ENCODE measurements at regions not wholly inside any gene's neighbourhood (a gene's known extent, or its start where the extent isn't known, plus 50 kb on each side); places are given as distances from the start of the nearest gene placed in this dataset.

GRCh38 chr20:60947819-60948218, 304.2 kb upstream of the CDH4 start:
- Histone ChIP-seq H3K36me3 (ENCODE audit: control insufficient read depth, insufficient read depth, low read length) (no peaks in the 10 kb centered on the region), H3K27ac (ENCODE audit: insufficient read depth, low read depth, low read length, poor library complexity, severe bottlenecking) (no peak overlapping the region), H3K4me3 (ENCODE audit: insufficient read depth, low read depth, low read length) (no peak overlapping the region), H3K4me1 (ENCODE audit: control insufficient read depth, insufficient read depth, low read length) (no peaks in the 10 kb centered on the region), H3K27me3 (ENCODE audit: control insufficient read depth, insufficient read depth, low read length, poor library complexity, severe bottlenecking) (no peaks in the 10 kb centered on the region), H3K9me3 (ENCODE audit: control insufficient read depth, low read length) (no peaks in the 10 kb centered on the region)
- 94% methylated on average over 7 of the region's 7 CpGs for WGBS, 2 experiments

GRCh38 chr20:60948224-60948623, 303.8 kb upstream of the CDH4 start:
- H3K27me3 ChIP-seq (ENCODE audit: control insufficient read depth, insufficient read depth, low read length, poor library complexity, severe bottlenecking): no peaks in the 10 kb centered on the region
- H3K36me3 ChIP-seq (ENCODE audit: control insufficient read depth, insufficient read depth, low read length): no peaks in the 10 kb centered on the region
- 93 to 95% methylated on average over 8 of the region's 8 CpGs for WGBS, 2 experiments
- no peaks in the 10 kb centered on the region for H3K4me1 ChIP-seq (ENCODE audit: control insufficient read depth, insufficient read depth, low read length)
- H3K9me3 ChIP-seq (ENCODE audit: control insufficient read depth, low read length): no peaks in the 10 kb centered on the region
- H3K27ac ChIP-seq (ENCODE audit: insufficient read depth, low read depth, low read length, poor library complexity, severe bottlenecking): no peak overlapping the region
- H3K4me3 ChIP-seq (ENCODE audit: insufficient read depth, low read depth, low read length): no peak overlapping the region

- WGBS, 2 experiments: 92 to 96% methylated on average over 5 of the region's 5 CpGs
- no peak overlapping the region for H3K27ac ChIP-seq (ENCODE audit: insufficient read depth, low read depth, low read length, poor library complexity, severe bottlenecking)
- no peak overlapping the region for H3K4me3 ChIP-seq (ENCODE audit: insufficient read depth, low read depth, low read length)
- H3K27me3 ChIP-seq (ENCODE audit: control insufficient read depth, insufficient read depth, low read length, poor library complexity, severe bottlenecking): no peaks in the 10 kb centered on the region
- no peaks in the 10 kb centered on the region for H3K9me3 ChIP-seq (ENCODE audit: control insufficient read depth, low read length)
- H3K36me3 ChIP-seq (ENCODE audit: control insufficient read depth, insufficient read depth, low read length): no peaks in the 10 kb centered on the region
- H3K4me1 ChIP-seq (ENCODE audit: control insufficient read depth, insufficient read depth, low read length): no peaks in the 10 kb centered on the region
These were observed 301.5 kb upstream of the CDH4 start for GRCh38 chr20:60950561-60950960.

GRCh38 chr20:60950974-60951373, 301.1 kb upstream of the CDH4 start:
- H3K27me3 ChIP-seq (ENCODE audit: control insufficient read depth, insufficient read depth, low read length, poor library complexity, severe bottlenecking): no peaks in the 10 kb centered on the region
- no peaks in the 10 kb centered on the region for H3K4me1 ChIP-seq (ENCODE audit: control insufficient read depth, insufficient read depth, low read length)
- no peak overlapping the region for H3K27ac ChIP-seq (ENCODE audit: insufficient read depth, low read depth, low read length, poor library complexity, severe bottlenecking)
- no peaks in the 10 kb centered on the region for H3K9me3 ChIP-seq (ENCODE audit: control insufficient read depth, low read length)
- 96 to 97% methylated on average over 5 of the region's 5 CpGs for WGBS, 2 experiments
- no peak overlapping the region for H3K4me3 ChIP-seq (ENCODE audit: insufficient read depth, low read depth, low read length)
- no peaks in the 10 kb centered on the region for H3K36me3 ChIP-seq (ENCODE audit: control insufficient read depth, insufficient read depth, low read length)

- WGBS, 2 experiments: 93 to 96% methylated on average over 8 of the region's 8 CpGs
- Histone ChIP-seq H3K9me3 (ENCODE audit: control insufficient read depth, low read length) (no peaks in the 10 kb centered on the region), H3K27ac (ENCODE audit: insufficient read depth, low read depth, low read length, poor library complexity, severe bottlenecking) (no peak overlapping the region), H3K4me3 (ENCODE audit: insufficient read depth, low read depth, low read length) (no peak overlapping the region), H3K36me3 (ENCODE audit: control insufficient read depth, insufficient read depth, low read length) (no peaks in the 10 kb centered on the region), H3K4me1 (ENCODE audit: control insufficient read depth, insufficient read depth, low read length) (no peaks in the 10 kb centered on the region), H3K27me3 (ENCODE audit: control insufficient read depth, insufficient read depth, low read length, poor library complexity, severe bottlenecking) (no peaks in the 10 kb centered on the region)
These were observed 299.2 kb upstream of the CDH4 start for GRCh38 chr20:60952861-60953260.

GRCh38 chr20:60953321-60953720, 298.7 kb upstream of the CDH4 start:
- Histone ChIP-seq H3K4me3 (ENCODE audit: insufficient read depth, low read depth, low read length) (no peak overlapping the region), H3K27ac (ENCODE audit: insufficient read depth, low read depth, low read length, poor library complexity, severe bottlenecking) (no peak overlapping the region), H3K4me1 (ENCODE audit: control insufficient read depth, insufficient read depth, low read length) (no peaks in the 10 kb centered on the region), H3K36me3 (ENCODE audit: control insufficient read depth, insufficient read depth, low read length) (no peaks in the 10 kb centered on the region), H3K9me3 (ENCODE audit: control insufficient read depth, low read length) (no peaks in the 10 kb centered on the region), H3K27me3 (ENCODE audit: control insufficient read depth, insufficient read depth, low read length, poor library complexity, severe bottlenecking) (no peaks in the 10 kb centered on the region)
- 82 to 83% methylated on average over 13 of the region's 13 CpGs for WGBS, 2 experiments

GRCh38 chr20:60955706-60956105, 296.4 kb upstream of the CDH4 start:
- no peak overlapping the region for H3K4me3 ChIP-seq (ENCODE audit: insufficient read depth, low read depth, low read length)
- WGBS, 2 experiments: 83 to 100% methylated on average over 1 of the region's 2 CpGs
- no peaks in the 10 kb centered on the region for H3K36me3 ChIP-seq (ENCODE audit: control insufficient read depth, insufficient read depth, low read length)
- no peaks in the 10 kb centered on the region for H3K4me1 ChIP-seq (ENCODE audit: control insufficient read depth, insufficient read depth, low read length)
- no peaks in the 10 kb centered on the region for H3K9me3 ChIP-seq (ENCODE audit: control insufficient read depth, low read length)
- no peak overlapping the region for H3K27ac ChIP-seq (ENCODE audit: insufficient read depth, low read depth, low read length, poor library complexity, severe bottlenecking)
- no peaks in the 10 kb centered on the region for H3K27me3 ChIP-seq (ENCODE audit: control insufficient read depth, insufficient read depth, low read length, poor library complexity, severe bottlenecking)

GRCh38 chr20:60956194-60956593, 295.9 kb upstream of the CDH4 start:
- Histone ChIP-seq H3K27me3 (ENCODE audit: control insufficient read depth, insufficient read depth, low read length, poor library complexity, severe bottlenecking) (no peaks in the 10 kb centered on the region), H3K9me3 (ENCODE audit: control insufficient read depth, low read length) (no peaks in the 10 kb centered on the region), H3K4me1 (ENCODE audit: control insufficient read depth, insufficient read depth, low read length) (no peaks in the 10 kb centered on the region), H3K36me3 (ENCODE audit: control insufficient read depth, insufficient read depth, low read length) (no peaks in the 10 kb centered on the region), H3K4me3 (ENCODE audit: insufficient read depth, low read depth, low read length) (no peak overlapping the region), H3K27ac (ENCODE audit: insufficient read depth, low read depth, low read length, poor library complexity, severe bottlenecking) (no peak overlapping the region)
- WGBS, 2 experiments: 70 to 71% methylated on average over 4 of the region's 4 CpGs

GRCh38 chr20:60957621-60958020, 294.4 kb upstream of the CDH4 start:
- H3K36me3 ChIP-seq (ENCODE audit: control insufficient read depth, insufficient read depth, low read length): no peaks in the 10 kb centered on the region
- H3K9me3 ChIP-seq (ENCODE audit: control insufficient read depth, low read length): no peaks in the 10 kb centered on the region
- no peaks in the 10 kb centered on the region for H3K27me3 ChIP-seq (ENCODE audit: control insufficient read depth, insufficient read depth, low read length, poor library complexity, severe bottlenecking)
- 88% methylated on average over 3 of the region's 3 CpGs for WGBS, 2 experiments
- H3K4me3 ChIP-seq (ENCODE audit: insufficient read depth, low read depth, low read length): no peak overlapping the region
- no peaks in the 10 kb centered on the region for H3K4me1 ChIP-seq (ENCODE audit: control insufficient read depth, insufficient read depth, low read length)
- no peak overlapping the region for H3K27ac ChIP-seq (ENCODE audit: insufficient read depth, low read depth, low read length, poor library complexity, severe bottlenecking)

- no peaks in the 10 kb centered on the region for H3K9me3 ChIP-seq (ENCODE audit: control insufficient read depth, low read length)
- H3K4me3 ChIP-seq (ENCODE audit: insufficient read depth, low read depth, low read length): no peak overlapping the region
- H3K27ac ChIP-seq (ENCODE audit: insufficient read depth, low read depth, low read length, poor library complexity, severe bottlenecking): no peak overlapping the region
- H3K4me1 ChIP-seq (ENCODE audit: control insufficient read depth, insufficient read depth, low read length): no peaks in the 10 kb centered on the region
- H3K27me3 ChIP-seq (ENCODE audit: control insufficient read depth, insufficient read depth, low read length, poor library complexity, severe bottlenecking): no peaks in the 10 kb centered on the region
- 90 to 91% methylated on average over 3 of the region's 3 CpGs for WGBS, 2 experiments
- no peaks in the 10 kb centered on the region for H3K36me3 ChIP-seq (ENCODE audit: control insufficient read depth, insufficient read depth, low read length)
These were observed 292.1 kb upstream of the CDH4 start for GRCh38 chr20:60959971-60960370.

GRCh38 chr20:60960500-60960899, 291.6 kb upstream of the CDH4 start:
- Histone ChIP-seq H3K27ac (ENCODE audit: insufficient read depth, low read depth, low read length, poor library complexity, severe bottlenecking) (no peak overlapping the region), H3K4me1 (ENCODE audit: control insufficient read depth, insufficient read depth, low read length) (no peaks in the 10 kb centered on the region), H3K4me3 (ENCODE audit: insufficient read depth, low read depth, low read length) (no peak overlapping the region), H3K27me3 (ENCODE audit: control insufficient read depth, insufficient read depth, low read length, poor library complexity, severe bottlenecking) (no peaks in the 10 kb centered on the region), H3K9me3 (ENCODE audit: control insufficient read depth, low read length) (no peaks in the 10 kb centered on the region), H3K36me3 (ENCODE audit: control insufficient read depth, insufficient read depth, low read length) (no peaks in the 10 kb centered on the region)
- WGBS, 2 experiments: 94 to 96% methylated on average over 5 of the region's 5 CpGs
